Left ventricle myocardium inferior (tissue), 1 donor: ENCODE measurements at regions not wholly inside any gene's neighbourhood (a gene's known extent, or its start where the extent isn't known, plus 50 kb on each side); places are given as distances from the start of the nearest gene placed in this dataset.
"Not testable (repeated sequence)": the region's sequence is repeated elsewhere in the genome, so short reads cannot be mapped to it uniquely, and the experiment has no call there.

Source experiments
- DNase-seq: peaks from one replicate; pipeline ENCODE4 v3.0.0-alpha.2; 2020
- H3K27ac ChIP-seq: fragments of 200-600 bp; replicated peaks from 2 replicates; pipeline ENCODE4 v1.8.0; 2021
- H3K27me3 ChIP-seq: fragments of 200-600 bp; 2 replicates; pipeline ENCODE4 v1.8.0; 2021; ENCODE audit warnings: low read depth
- H3K36me3 ChIP-seq: fragments of 200-600 bp; 2 replicates; pipeline ENCODE4 v1.8.0; 2021
- H3K4me1 ChIP-seq: fragments of 200-600 bp; 2 replicates; pipeline ENCODE4 v1.8.0; 2021
- H3K4me3 ChIP-seq: fragments of 200-600 bp; 2 replicates; pipeline ENCODE4 v1.8.0; 2021; ENCODE audit warnings: mild to moderate bottlenecking, moderate library complexity
- H3K9me3 ChIP-seq: fragments of 200-600 bp; replicated peaks from 2 replicates; pipeline ENCODE4 v1.8.0; 2021
- intact Hi-C: fragments of 100-400 bp; cut with micrococcal nuclease; formaldehyde crosslinking; loops from one replicate; pipeline ENCODE4 v1.11.0; 2022
- TF ChIP-seq, protein P1 (sequence below): fragments of 200-600 bp; IDR thresholded peaks from 2 replicates; pipeline ENCODE4 v1.8.0; 2021; ENCODE audit warnings: antibody characterized with exemption, mild to moderate bottlenecking, borderline replicate concordance
- donor health status: DM: no; HTN: yes; CAD: no; lungs with severe emphysema.

DNA sequence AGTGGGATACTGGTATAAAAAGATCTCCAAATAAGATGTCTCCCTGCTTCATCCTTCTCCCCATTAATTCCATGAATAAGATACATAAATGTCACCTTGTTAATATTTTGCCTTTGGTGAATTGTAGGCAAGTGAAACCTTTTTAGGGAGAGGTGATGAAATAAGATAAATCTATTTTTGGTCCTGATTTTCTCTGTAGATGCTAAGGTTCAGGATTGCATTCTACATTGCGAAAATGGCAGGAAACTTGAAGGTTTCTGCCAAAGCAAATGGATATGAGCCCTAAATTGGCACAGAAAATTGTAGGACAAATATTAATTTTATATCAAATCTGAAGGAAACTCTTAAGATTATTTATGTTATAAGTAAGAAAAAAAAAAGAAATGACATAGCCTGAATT is 107.1 kb downstream of the PLPPR4 start:
- Histone ChIP-seq H3K27me3 (no peaks in the 10 kb centered on the region), H3K9me3 (no peaks in the 10 kb centered on the region), H3K4me3 (no peak overlapping the region), H3K36me3 (no peaks in the 10 kb centered on the region), H3K27ac (no peak overlapping the region), H3K4me1 (no peaks in the 10 kb centered on the region)
- TF ChIP-seq, protein P1, sequence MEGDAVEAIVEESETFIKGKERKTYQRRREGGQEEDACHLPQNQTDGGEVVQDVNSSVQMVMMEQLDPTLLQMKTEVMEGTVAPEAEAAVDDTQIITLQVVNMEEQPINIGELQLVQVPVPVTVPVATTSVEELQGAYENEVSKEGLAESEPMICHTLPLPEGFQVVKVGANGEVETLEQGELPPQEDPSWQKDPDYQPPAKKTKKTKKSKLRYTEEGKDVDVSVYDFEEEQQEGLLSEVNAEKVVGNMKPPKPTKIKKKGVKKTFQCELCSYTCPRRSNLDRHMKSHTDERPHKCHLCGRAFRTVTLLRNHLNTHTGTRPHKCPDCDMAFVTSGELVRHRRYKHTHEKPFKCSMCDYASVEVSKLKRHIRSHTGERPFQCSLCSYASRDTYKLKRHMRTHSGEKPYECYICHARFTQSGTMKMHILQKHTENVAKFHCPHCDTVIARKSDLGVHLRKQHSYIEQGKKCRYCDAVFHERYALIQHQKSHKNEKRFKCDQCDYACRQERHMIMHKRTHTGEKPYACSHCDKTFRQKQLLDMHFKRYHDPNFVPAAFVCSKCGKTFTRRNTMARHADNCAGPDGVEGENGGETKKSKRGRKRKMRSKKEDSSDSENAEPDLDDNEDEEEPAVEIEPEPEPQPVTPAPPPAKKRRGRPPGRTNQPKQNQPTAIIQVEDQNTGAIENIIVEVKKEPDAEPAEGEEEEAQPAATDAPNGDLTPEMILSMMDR = no peak
- intact Hi-C loops = no loop called here
- DNase-seq = no peak

DNA sequence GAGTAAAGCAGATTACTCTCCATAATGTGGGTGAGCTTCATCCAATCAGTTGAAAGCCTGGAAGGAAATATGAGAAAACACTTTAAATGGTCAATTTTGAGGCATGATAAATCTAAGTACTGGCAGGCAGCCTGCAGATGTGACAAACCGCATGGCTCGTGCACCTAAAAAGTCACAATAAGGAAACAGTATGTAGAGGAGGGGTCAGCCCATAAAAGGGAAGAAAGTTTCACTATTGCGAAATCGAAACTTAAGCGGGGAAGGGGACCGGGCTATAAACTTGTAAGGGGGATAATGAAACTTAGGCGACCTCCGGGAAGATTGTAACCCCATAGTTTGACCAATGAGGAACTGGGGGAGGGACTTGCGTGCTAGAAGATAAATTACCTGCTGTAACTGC is 109.8 kb downstream of the PLPPR4 start:
- H3K9me3 ChIP-seq = no peaks in the 10 kb centered on the region

DNA sequence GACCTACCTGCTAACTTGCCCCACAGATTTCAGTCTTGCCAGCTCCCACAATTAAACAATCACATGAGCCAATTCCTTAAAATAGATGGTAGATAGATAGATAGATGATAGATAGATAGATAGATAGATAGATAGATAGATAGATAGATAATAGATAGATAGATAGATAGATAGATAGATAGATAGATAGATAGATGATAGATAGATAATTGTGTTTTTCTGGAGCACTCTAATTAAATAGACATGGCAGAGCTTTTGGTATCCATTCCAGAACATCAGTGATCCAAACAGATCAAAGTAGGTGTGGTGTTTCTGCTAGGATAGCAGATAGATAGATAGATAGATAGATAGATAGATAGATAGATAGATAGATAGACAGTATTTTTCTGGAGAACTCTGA is 110.4 kb downstream of the PLPPR4 start:
- H3K27me3 ChIP-seq, intact Hi-C loops, DNase-seq, H3K4me1 ChIP-seq, H3K36me3 ChIP-seq, H3K27ac ChIP-seq, H3K9me3 ChIP-seq, H3K4me3 ChIP-seq: not testable (repeated sequence)

More for the DNA sequence above, 109.8 kb downstream of the PLPPR4 start:
- Histone ChIP-seq H3K4me1 (no peaks in the 10 kb centered on the region), H3K4me3 (no peak overlapping the region), H3K27me3 (no peaks in the 10 kb centered on the region), H3K27ac (no peak overlapping the region), H3K36me3 (no peaks in the 10 kb centered on the region)
- intact Hi-C loops = no loop called here
- TF ChIP-seq, protein P1 = no peak
- DNase-seq = no peak

- TF ChIP-seq, protein P1 = no peak
- no peaks in the 10 kb centered on the region for H3K36me3 ChIP-seq
- no peaks in the 10 kb centered on the region for H3K27me3 ChIP-seq
- H3K4me1 ChIP-seq = no peaks in the 10 kb centered on the region
- no peak overlapping the region for H3K27ac ChIP-seq
- DNase-seq = no peak
- no peak overlapping the region for H3K4me3 ChIP-seq
- intact Hi-C loops = no loop called here
- no peaks in the 10 kb centered on the region for H3K9me3 ChIP-seq
Measured at GRCh38 chr1:99384021-99384420, 119.7 kb downstream of the PLPPR4 start.

DNA sequence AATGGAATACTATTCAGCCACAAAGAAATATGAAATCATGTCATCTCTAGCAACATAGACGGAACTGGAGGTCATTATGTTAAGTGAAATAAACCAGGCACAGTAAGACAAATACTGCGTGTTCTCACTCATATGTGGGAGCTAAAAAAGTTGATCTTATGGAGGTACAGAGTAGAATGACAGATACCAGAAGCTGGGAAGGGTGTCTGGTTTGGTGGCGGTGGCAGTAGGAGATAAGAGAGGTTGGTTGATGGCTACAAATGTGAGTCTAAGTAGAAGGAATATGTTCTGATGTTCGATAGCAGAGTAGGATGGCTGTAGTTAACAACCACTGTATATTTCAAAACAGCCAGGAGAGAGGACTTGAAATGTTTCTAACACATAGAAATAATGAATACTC is 121.6 kb downstream of the PLPPR4 start:
- Histone ChIP-seq H3K9me3 (peaks cover 1% of the 10 kb centered on the region), H3K4me1 (no peaks in the 10 kb centered on the region), H3K27me3 (no peaks in the 10 kb centered on the region), H3K27ac (no peak overlapping the region), H3K4me3 (no peak overlapping the region), H3K36me3 (no peaks in the 10 kb centered on the region)
- TF ChIP-seq, protein P1 = no peak
- no peak for DNase-seq
- intact Hi-C loops = no loop called here

DNA sequence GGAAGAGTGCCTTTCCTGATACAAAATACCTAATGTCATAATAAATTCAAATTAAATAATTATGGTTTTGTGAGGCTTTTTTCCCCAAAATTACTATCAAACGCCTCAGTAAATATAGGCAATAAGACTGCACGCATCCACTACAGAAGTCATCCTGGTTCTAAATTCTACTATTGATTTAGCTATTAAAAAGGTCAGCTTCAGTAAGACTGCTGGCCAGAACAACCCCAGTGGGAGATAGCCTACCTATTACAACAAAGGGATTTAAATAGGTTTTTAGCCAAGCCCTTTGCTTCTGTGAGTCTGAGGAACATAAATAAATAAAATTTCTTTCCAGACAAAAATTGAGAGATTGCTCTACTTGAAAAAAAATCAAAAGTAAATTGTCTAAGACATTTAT is 132.1 kb downstream of the PLPPR4 start:
- Histone ChIP-seq H3K27me3 (no peaks in the 10 kb centered on the region), H3K27ac (no peak overlapping the region), H3K4me1 (peaks cover 4% of the 10 kb centered on the region), H3K9me3 (peaks cover 15% of the 10 kb centered on the region), H3K36me3 (no peaks in the 10 kb centered on the region), H3K4me3 (no peak overlapping the region)
- no peak for DNase-seq
- TF ChIP-seq, protein P1 = no peak
- intact Hi-C loops = no loop called here
